CD4-positive, alpha-beta T cell treated with Interleukin-4 for 1 hour (primary cell): ENCODE measurements at regions not wholly inside any gene's neighbourhood (a gene's known extent, or its start where the extent isn't known, plus 50 kb on each side); places are given as distances from the start of the nearest gene placed in this dataset.
"Not testable (repeated sequence)": the region's sequence is repeated elsewhere in the genome, so short reads cannot be mapped to it uniquely, and the experiment has no call there.

Source experiments
- DNase-seq, 2 donors: peaks; one replicate each; pipeline ENCODE4 v3.0.0-alpha.2; 2020 to 2022

DNA sequence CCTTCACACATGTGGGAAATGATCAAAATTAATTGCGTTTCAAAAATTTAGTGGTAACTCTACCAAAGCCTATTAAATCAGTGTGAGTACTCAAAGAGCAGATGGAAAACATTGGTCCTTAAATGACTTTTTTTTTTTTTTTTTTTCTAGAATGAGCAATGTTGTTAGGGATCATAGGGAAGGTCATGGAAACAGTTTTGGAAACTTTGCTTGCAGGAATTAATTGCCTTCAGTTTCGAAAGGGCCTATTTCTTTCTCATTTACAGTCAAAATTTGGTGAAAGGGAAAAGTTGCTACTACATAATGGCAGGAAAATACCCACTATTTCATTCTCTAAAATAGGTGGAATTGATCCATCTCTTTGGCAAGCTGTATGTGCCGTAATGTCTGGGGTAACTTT is 160.9 kb downstream of the RTL9 start:
- DNase-seq = no peak

DNA sequence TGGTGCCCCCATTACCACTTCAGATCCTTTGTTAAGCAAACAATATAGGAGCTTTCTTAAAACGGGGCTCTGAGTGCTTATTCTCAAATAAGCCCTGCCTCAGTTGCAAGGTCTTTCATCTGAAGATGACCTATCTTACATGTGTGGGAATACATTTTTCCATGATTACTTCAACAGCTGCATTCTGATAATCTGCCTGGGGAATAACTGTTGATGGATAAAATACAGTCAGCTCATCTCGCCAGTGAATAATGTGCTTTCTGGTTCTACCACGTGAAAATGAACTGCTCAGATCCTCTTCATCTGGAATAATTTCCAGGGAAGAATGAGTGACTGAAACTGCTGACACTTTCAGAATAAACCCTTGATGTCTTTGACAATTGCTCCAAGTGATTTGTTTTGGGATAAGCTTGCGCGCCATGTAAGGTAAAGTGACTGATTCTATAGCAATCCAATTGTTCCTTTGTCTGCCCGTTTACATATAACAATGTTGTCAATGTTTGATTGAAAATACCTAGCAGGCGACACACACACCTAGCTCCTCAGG is 161.3 kb downstream of the RTL9 start:
- no peak for DNase-seq

DNA sequence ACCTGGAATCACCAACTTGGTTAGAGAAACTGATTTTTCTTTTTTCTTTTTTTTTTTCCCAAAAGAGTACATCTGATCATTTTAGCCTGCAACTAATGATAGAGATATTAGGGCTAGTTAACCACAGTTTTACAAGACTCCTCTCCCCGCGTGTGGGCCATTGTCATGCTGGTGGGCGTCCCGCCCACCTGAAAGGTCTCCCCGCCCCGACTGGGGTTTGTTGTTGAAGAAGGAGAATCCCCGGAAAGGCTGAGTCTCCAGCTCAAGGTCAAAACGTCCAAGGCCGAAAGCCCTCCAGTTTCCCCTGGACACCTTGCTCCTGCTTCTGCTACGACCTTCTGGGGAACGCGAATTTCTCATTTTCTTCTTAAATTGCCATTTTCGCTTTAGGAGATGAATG is 162.0 kb downstream of the RTL9 start:
- DNase-seq = not testable (repeated sequence)

GRCh38 chrX:110531873-110532580 is 173.4 kb downstream of the RTL9 start:
- DNase-seq = no peak

DNA sequence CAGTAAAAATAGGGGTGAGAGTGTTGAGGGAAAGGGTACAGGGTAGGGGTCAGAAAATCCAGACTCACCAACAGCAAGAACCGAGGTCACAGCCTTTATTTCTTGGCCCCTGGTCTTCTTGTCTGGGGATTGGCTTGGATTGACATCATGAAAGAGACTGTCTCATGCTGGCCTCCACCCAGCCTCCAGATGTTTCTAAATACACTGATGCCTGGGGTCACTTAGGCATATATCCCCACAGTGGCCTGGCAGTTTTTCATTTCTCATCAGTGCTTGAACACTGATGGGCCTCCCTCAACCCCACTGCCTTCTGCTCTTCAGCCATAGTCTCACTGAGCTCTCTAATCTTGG is 173.9 kb downstream of the RTL9 start:
- no peak for DNase-seq

- DNase-seq = no peak
Observed at GRCh38 chrX:110536816-110537215, 178.2 kb downstream of the RTL9 start.

GRCh38 chrX:110541266-110541665 is 182.6 kb downstream of the RTL9 start:
- DNase-seq = no peak

- DNase-seq = not testable (repeated sequence)
Observed at GRCh38 chrX:110550854-110551253, 192.2 kb downstream of the RTL9 start.

GRCh38 chrX:110557864-110558263 is 199.2 kb downstream of the RTL9 start:
- no peak for DNase-seq

GRCh38 chrX:110558406-110558805 is 199.8 kb downstream of the RTL9 start:
- DNase-seq = no peak

- no peak for DNase-seq
Observed at GRCh38 chrX:110561034-110561433, 202.4 kb downstream of the RTL9 start.

- DNase-seq = no peak
Observed at GRCh38 chrX:110563282-110563681, 204.6 kb downstream of the RTL9 start.

GRCh38 chrX:110568441-110568840 is 209.8 kb downstream of the RTL9 start:
- DNase-seq = no peak

- no peak for DNase-seq
Observed at GRCh38 chrX:110569506-110569905, 210.9 kb downstream of the RTL9 start.

- no peak for DNase-seq
Observed at GRCh38 chrX:110578270-110578669, 217.3 kb downstream of the CHRDL1 start.

- no peak for DNase-seq
Observed at GRCh38 chrX:110584083-110584482, 211.5 kb downstream of the CHRDL1 start.

- no peak for DNase-seq
Observed at GRCh38 chrX:110588164-110588563, 207.5 kb downstream of the CHRDL1 start.

DNA sequence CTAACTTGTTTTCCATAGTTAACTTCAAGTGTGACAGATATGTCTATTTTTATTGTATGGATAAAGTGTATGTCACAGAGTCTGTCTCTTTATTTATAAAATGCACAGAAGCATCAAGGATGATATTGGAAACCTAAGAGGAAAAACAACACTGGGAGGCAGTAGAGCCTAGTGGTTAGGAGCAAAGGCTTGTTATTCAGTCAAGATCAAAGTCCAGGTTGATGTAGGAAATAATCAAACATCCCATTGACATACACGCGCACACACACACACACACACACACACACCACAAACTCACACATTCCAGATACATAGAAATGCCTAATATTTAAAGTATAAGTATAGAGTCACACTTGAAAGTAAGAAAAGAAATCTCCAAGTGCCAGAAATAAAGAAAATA is 206.8 kb downstream of the CHRDL1 start:
- DNase-seq = no peak

- no peak for DNase-seq
Observed at GRCh38 chrX:110600745-110601310, 194.8 kb downstream of the CHRDL1 start.

DNA sequence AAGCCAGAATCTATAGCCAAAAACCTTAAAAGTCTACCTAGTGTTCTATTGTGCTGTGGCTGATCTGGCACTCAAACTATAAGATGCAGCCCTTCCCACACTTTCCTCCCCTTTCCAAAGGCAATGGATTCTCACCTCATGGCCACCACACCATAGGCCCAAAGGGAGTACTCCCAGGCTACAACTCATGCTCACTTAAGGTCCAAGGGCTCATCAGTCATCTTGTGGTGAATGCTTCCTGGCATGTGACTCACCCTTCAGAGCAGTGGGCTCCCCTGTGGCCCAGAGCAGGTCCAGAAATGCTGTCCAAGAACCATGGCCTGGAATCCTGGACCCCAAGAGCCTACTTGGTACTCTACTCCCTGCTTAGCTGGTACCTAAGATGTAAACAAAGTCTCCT is 181.0 kb downstream of the CHRDL1 start:
- DNase-seq = no peak
